HEK293 (cell line): ENCODE measurements at regions not wholly inside any gene's neighbourhood (a gene's known extent, or its start where the extent isn't known, plus 50 kb on each side); places are given as distances from the start of the nearest gene placed in this dataset.

ENCODE experiments used
- CTCF ChIA-PET: fragments of 350-600 bp; formaldehyde crosslinking; extraction: SDS; loops from one replicate; lab custom pipeline; 2021; ENCODE audit warnings: antibody characterized with exemption; lab: Yijun Ruan, JAX
- POLR2A ChIA-PET: fragments of 300-600 bp; formaldehyde crosslinking; extraction: SDS; loops from one replicate; lab custom pipeline; 2020; ENCODE audit warnings: antibody characterized with exemption, inconsistent platforms; lab: Yijun Ruan, JAX
- H3K27ac ChIP-seq: fragments of 200-500 bp; sonication (Bioruptor generic); 2 replicates; pipeline ENCODE4 v1.5.1; 2014; ENCODE audit warnings: low read depth, low read length, control low read depth, inconsistent platforms; ENCODE audit errors: extremely low read depth
- H3K36me3 ChIP-seq, 2 experiments: fragments of 200-500 bp in 1 of 2; sonication (Bioruptor generic) in 1 of 2; 1 replicate in 1 of 2; 2 replicates in 1 of 2; pipeline ENCODE4 v1.5.1; 2014 to 2017; ENCODE audit warnings: inconsistent platforms in 2 of 2, low read length in 2 of 2; ENCODE audit not compliant: control insufficient read depth in 2 of 2, insufficient read depth in 1 of 2
- H3K4me1 ChIP-seq: fragments of 200-500 bp; sonication (Bioruptor generic); 2 replicates; pipeline ENCODE4 v1.5.1; 2014; ENCODE audit warnings: mild to moderate bottlenecking, low read length, inconsistent platforms; ENCODE audit not compliant: control insufficient read depth, insufficient read depth
- H3K4me3 ChIP-seq: 2 replicates; pipeline ENCODE4 v1.5.1; 2011; ENCODE audit warnings: low read depth, mild to moderate bottlenecking, control low read depth, low read length, moderate library complexity
- H3K9me3 ChIP-seq: fragments of 200-500 bp; sonication (Bioruptor generic); 2 replicates; pipeline ENCODE4 v1.5.1; 2014; ENCODE audit warnings: low read depth, low read length, inconsistent platforms; ENCODE audit not compliant: control insufficient read depth, insufficient read depth
- GFI1B ChIP-seq: fragments of 450-650 bp; formaldehyde crosslinking; IDR thresholded peaks from 2 replicates; pipeline ENCODE4 v1.5.1; 2016; ENCODE audit warnings: missing biosample characterization, missing genetic modification characterization
- MYNN ChIP-seq: fragments of 450-650 bp; formaldehyde crosslinking; IDR thresholded peaks from 2 replicates; pipeline ENCODE4 v1.5.1; 2016; ENCODE audit warnings: missing biosample characterization, missing genetic modification characterization, borderline replicate concordance
- SCRT2 ChIP-seq: fragments of 450-650 bp; formaldehyde crosslinking; IDR thresholded peaks from 2 replicates; pipeline ENCODE4 v1.5.1; 2016; ENCODE audit warnings: missing biosample characterization, missing genetic modification characterization
- SP3 ChIP-seq: fragments of 450-650 bp; formaldehyde crosslinking; IDR thresholded peaks from 2 replicates; pipeline ENCODE4 v1.5.1; 2016; ENCODE audit warnings: missing biosample characterization, missing genetic modification characterization
- TRIM28 ChIP-seq: IDR thresholded peaks from 2 replicates; pipeline ENCODE4 v1.6.1; 2011; ENCODE audit warnings: low read length, control low read depth, borderline replicate concordance
- ZNF16 ChIP-seq: fragments of 450-650 bp; formaldehyde crosslinking; IDR thresholded peaks from 2 replicates; pipeline ENCODE4 v1.5.1; 2016; ENCODE audit warnings: low read depth, missing biosample characterization, missing genetic modification characterization
- ZNF2 ChIP-seq: fragments of 450-650 bp; formaldehyde crosslinking; IDR thresholded peaks from 2 replicates; pipeline ENCODE4 v1.5.1; 2016; ENCODE audit warnings: missing biosample characterization, missing genetic modification characterization
- ZNF214 ChIP-seq: fragments of 450-650 bp; formaldehyde crosslinking; IDR thresholded peaks from 2 replicates; pipeline ENCODE4 v1.5.1; 2017; ENCODE audit warnings: missing biosample characterization, mild to moderate bottlenecking, missing genetic modification characterization, borderline replicate concordance
- ZNF37A ChIP-seq: fragments of 450-650 bp; IDR thresholded peaks from 2 replicates; pipeline ENCODE4 v1.5.1; 2018; ENCODE audit warnings: missing biosample characterization, missing genetic modification characterization
- ZNF664 ChIP-seq: fragments of 450-650 bp; formaldehyde crosslinking; IDR thresholded peaks from 2 replicates; pipeline ENCODE4 v1.5.1; 2016; ENCODE audit warnings: missing biosample characterization, missing genetic modification characterization
- ZNF701 ChIP-seq: fragments of 450-650 bp; formaldehyde crosslinking; IDR thresholded peaks from 2 replicates; pipeline ENCODE4 v1.5.1; 2016; ENCODE audit warnings: missing biosample characterization, missing genetic modification characterization
- ZNF792 ChIP-seq: fragments of 450-650 bp; formaldehyde crosslinking; IDR thresholded peaks from 2 replicates; pipeline ENCODE4 v1.5.1; 2016; ENCODE audit warnings: missing biosample characterization, missing genetic modification characterization
- ZNF837 ChIP-seq: fragments of 450-650 bp; formaldehyde crosslinking; IDR thresholded peaks from 2 replicates; pipeline ENCODE4 v1.5.1; 2016; ENCODE audit warnings: missing biosample characterization, missing genetic modification characterization
- ZSCAN23 ChIP-seq: fragments of 450-650 bp; formaldehyde crosslinking; IDR thresholded peaks from 2 replicates; pipeline ENCODE4 v1.5.1; 2016; ENCODE audit warnings: missing biosample characterization, missing genetic modification characterization
- TF ChIP-seq, protein P1 (sequence below): fragments of 450-650 bp; formaldehyde crosslinking; IDR thresholded peaks from 2 replicates; pipeline ENCODE4 v1.5.1; 2016; ENCODE audit warnings: missing biosample characterization, missing genetic modification characterization
- TF ChIP-seq, protein P2 (sequence below): fragments of 450-650 bp; formaldehyde crosslinking; IDR thresholded peaks from 2 replicates; pipeline ENCODE4 v1.5.1; 2016; ENCODE audit warnings: missing biosample characterization, missing genetic modification characterization, borderline replicate concordance
- TF ChIP-seq, protein P3 (sequence below): fragments of 450-650 bp; formaldehyde crosslinking; IDR thresholded peaks from 2 replicates; pipeline ENCODE4 v1.5.1; 2016; ENCODE audit warnings: missing biosample characterization, missing genetic modification characterization
- TF ChIP-seq, protein P4 (sequence below): fragments of 450-650 bp; formaldehyde crosslinking; IDR thresholded peaks from 2 replicates; pipeline ENCODE4 v1.5.1; 2016; ENCODE audit warnings: missing biosample characterization, missing genetic modification characterization
- TF ChIP-seq, protein P5 (sequence below): fragments of 450-650 bp; formaldehyde crosslinking; IDR thresholded peaks from 2 replicates; pipeline ENCODE4 v1.5.1; 2016; ENCODE audit warnings: missing biosample characterization, missing genetic modification characterization, borderline replicate concordance

DNA sequence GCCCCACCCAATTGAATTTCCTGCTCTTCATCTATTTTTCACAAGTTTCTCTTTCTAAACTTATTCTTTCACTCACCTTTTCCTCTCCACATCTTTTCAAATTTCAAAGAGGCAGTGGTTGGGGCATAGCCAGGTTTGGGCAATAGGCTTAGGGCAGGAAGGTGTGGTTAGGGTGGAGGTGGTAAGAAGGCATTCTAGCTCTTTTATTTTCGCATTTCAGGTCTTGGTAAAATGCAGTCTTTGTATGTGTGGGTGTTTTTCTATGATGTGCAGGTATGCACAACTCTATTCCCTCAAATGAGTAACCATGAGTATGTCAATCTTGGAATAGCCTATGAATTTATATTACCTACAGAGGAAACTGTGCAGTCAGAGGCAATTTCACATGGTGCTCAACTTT is 129.8 kb upstream of the IFNE start:
- Histone ChIP-seq H3K4me1 (no peaks in the 10 kb centered on the region; the same call in 1 of the 2 replicates), H3K9me3 (no peaks in the 10 kb centered on the region), H3K36me3 (no peaks in the 10 kb centered on the region), H3K4me3 (no peak overlapping the region), H3K27ac (no peak overlapping the region)
- ChIA-PET POLR2A (no interaction called here), CTCF (no interaction called here)
- TF ChIP-seq ZNF214 (tag by site-specific recombination), result no peak
- no peak for TF ChIP-seq TRIM28
- no peak for TF ChIP-seq ZNF16
- no peak for TF ChIP-seq ZNF792
- no peak for TF ChIP-seq ZNF664
- no peak for TF ChIP-seq ZNF701 (tag by site-specific recombination)
- TF ChIP-seq SCRT2 (tag by site-specific recombination), result no peak
- TF ChIP-seq, protein P1, sequence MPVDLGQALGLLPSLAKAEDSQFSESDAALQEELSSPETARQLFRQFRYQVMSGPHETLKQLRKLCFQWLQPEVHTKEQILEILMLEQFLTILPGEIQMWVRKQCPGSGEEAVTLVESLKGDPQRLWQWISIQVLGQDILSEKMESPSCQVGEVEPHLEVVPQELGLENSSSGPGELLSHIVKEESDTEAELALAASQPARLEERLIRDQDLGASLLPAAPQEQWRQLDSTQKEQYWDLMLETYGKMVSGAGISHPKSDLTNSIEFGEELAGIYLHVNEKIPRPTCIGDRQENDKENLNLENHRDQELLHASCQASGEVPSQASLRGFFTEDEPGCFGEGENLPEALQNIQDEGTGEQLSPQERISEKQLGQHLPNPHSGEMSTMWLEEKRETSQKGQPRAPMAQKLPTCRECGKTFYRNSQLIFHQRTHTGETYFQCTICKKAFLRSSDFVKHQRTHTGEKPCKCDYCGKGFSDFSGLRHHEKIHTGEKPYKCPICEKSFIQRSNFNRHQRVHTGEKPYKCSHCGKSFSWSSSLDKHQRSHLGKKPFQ, result no peak
- TF ChIP-seq, protein P2, sequence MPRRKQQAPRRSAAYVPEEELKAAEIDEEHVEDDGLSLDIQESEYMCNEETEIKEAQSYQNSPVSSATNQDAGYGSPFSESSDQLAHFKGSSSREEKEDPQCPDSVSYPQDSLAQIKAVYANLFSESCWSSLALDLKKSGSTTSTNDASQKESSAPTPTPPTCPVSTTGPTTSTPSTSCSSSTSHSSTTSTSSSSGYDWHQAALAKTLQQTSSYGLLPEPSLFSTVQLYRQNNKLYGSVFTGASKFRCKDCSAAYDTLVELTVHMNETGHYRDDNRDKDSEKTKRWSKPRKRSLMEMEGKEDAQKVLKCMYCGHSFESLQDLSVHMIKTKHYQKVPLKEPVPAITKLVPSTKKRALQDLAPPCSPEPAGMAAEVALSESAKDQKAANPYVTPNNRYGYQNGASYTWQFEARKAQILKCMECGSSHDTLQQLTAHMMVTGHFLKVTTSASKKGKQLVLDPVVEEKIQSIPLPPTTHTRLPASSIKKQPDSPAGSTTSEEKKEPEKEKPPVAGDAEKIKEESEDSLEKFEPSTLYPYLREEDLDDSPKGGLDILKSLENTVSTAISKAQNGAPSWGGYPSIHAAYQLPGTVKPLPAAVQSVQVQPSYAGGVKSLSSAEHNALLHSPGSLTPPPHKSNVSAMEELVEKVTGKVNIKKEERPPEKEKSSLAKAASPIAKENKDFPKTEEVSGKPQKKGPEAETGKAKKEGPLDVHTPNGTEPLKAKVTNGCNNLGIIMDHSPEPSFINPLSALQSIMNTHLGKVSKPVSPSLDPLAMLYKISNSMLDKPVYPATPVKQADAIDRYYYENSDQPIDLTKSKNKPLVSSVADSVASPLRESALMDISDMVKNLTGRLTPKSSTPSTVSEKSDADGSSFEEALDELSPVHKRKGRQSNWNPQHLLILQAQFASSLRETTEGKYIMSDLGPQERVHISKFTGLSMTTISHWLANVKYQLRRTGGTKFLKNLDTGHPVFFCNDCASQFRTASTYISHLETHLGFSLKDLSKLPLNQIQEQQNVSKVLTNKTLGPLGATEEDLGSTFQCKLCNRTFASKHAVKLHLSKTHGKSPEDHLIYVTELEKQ, result no peak
- TF ChIP-seq MYNN (tag by site-specific recombination), result no peak
- TF ChIP-seq, protein P3, sequence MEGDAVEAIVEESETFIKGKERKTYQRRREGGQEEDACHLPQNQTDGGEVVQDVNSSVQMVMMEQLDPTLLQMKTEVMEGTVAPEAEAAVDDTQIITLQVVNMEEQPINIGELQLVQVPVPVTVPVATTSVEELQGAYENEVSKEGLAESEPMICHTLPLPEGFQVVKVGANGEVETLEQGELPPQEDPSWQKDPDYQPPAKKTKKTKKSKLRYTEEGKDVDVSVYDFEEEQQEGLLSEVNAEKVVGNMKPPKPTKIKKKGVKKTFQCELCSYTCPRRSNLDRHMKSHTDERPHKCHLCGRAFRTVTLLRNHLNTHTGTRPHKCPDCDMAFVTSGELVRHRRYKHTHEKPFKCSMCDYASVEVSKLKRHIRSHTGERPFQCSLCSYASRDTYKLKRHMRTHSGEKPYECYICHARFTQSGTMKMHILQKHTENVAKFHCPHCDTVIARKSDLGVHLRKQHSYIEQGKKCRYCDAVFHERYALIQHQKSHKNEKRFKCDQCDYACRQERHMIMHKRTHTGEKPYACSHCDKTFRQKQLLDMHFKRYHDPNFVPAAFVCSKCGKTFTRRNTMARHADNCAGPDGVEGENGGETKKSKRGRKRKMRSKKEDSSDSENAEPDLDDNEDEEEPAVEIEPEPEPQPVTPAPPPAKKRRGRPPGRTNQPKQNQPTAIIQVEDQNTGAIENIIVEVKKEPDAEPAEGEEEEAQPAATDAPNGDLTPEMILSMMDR (tag by site-specific recombination), result no peak
- no peak for TF ChIP-seq ZSCAN23 (tag by site-specific recombination)
- TF ChIP-seq, protein P4, sequence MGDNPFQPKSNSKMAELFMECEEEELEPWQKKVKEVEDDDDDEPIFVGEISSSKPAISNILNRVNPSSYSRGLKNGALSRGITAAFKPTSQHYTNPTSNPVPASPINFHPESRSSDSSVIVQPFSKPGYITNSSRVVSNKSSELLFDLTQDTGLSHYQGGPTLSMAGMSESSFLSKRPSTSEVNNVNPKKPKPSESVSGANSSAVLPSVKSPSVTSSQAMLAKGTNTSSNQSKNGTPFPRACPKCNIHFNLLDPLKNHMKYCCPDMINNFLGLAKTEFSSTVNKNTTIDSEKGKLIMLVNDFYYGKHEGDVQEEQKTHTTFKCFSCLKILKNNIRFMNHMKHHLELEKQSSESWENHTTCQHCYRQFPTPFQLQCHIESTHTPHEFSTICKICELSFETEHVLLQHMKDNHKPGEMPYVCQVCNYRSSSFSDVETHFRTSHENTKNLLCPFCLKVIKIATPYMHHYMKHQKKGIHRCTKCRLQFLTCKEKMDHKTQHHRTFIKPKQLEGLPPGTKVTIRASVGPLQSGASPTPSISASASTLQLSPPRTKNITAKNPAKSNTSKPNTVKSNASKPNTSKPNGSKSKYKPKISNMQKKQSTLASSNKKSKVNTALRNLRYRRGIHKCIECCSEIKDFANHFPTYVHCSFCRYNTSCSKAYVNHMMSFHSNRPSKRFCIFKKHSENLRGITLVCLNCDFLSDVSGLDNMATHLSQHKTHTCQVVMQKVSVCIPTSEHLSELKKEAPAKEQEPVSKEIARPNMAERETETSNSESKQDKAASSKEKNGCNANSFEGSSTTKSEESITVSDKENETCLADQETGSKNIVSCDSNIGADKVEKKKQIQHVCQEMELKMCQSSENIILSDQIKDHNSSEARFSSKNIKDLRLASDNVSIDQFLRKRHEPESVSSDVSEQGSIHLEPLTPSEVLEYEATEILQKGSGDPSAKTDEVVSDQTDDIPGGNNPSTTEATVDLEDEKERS (tag by site-specific recombination), result no peak
- TF ChIP-seq SP3, result no peak
- TF ChIP-seq ZNF37A, result no peak
- TF ChIP-seq GFI1B (tag by site-specific recombination), result no peak

DNA sequence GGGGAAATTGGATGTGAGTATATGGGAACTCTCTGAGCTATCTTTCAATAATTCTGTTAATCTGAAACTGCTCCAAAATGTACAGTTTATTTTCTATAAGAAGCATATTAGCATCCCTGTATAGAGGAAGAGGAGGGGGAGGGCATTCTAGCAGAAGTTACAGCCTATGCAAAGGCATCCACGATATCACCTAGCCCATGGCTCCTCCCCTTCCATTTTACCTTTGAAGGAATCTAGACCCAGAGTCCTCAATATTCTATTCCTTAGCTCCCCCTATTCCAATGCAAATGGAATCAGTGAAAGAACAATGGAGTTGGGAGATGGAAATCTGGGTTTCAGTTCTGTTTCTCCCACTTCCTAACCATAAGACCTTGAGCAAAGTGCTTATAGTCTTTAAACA is 132.9 kb upstream of the IFNE start:
- no peaks in the 10 kb centered on the region for H3K36me3 ChIP-seq
- H3K9me3 ChIP-seq, result no peaks in the 10 kb centered on the region
- H3K4me1 ChIP-seq, result no peaks in the 10 kb centered on the region; the same call in 1 of the 2 replicates
- POLR2A ChIA-PET, result no interaction called here
- CTCF ChIA-PET, result interaction anchor here (0.5 kb wide), 1 partner anchor 62 kb away, joined by 3 read pairs; no protein-coding TSS in a partner anchor
- no peak overlapping the region for H3K4me3 ChIP-seq
- no peak overlapping the region for H3K27ac ChIP-seq
- TF ChIP-seq ZNF837 (no peak), ZNF2 (tag by site-specific recombination) (no peak)
- TF ChIP-seq, protein P5, sequence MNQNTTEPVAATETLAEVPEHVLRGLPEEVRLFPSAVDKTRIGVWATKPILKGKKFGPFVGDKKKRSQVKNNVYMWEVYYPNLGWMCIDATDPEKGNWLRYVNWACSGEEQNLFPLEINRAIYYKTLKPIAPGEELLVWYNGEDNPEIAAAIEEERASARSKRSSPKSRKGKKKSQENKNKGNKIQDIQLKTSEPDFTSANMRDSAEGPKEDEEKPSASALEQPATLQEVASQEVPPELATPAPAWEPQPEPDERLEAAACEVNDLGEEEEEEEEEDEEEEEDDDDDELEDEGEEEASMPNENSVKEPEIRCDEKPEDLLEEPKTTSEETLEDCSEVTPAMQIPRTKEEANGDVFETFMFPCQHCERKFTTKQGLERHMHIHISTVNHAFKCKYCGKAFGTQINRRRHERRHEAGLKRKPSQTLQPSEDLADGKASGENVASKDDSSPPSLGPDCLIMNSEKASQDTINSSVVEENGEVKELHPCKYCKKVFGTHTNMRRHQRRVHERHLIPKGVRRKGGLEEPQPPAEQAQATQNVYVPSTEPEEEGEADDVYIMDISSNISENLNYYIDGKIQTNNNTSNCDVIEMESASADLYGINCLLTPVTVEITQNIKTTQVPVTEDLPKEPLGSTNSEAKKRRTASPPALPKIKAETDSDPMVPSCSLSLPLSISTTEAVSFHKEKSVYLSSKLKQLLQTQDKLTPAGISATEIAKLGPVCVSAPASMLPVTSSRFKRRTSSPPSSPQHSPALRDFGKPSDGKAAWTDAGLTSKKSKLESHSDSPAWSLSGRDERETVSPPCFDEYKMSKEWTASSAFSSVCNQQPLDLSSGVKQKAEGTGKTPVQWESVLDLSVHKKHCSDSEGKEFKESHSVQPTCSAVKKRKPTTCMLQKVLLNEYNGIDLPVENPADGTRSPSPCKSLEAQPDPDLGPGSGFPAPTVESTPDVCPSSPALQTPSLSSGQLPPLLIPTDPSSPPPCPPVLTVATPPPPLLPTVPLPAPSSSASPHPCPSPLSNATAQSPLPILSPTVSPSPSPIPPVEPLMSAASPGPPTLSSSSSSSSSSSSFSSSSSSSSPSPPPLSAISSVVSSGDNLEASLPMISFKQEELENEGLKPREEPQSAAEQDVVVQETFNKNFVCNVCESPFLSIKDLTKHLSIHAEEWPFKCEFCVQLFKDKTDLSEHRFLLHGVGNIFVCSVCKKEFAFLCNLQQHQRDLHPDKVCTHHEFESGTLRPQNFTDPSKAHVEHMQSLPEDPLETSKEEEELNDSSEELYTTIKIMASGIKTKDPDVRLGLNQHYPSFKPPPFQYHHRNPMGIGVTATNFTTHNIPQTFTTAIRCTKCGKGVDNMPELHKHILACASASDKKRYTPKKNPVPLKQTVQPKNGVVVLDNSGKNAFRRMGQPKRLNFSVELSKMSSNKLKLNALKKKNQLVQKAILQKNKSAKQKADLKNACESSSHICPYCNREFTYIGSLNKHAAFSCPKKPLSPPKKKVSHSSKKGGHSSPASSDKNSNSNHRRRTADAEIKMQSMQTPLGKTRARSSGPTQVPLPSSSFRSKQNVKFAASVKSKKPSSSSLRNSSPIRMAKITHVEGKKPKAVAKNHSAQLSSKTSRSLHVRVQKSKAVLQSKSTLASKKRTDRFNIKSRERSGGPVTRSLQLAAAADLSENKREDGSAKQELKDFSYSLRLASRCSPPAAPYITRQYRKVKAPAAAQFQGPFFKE, result no peak
